D721Med (cell line): ENCODE measurements at regions not wholly inside any gene's neighbourhood (a gene's known extent, or its start where the extent isn't known, plus 50 kb on each side); places are given as distances from the start of the nearest gene placed in this dataset.

Experiments
- DNase-seq: peaks from one replicate; pipeline ENCODE4 v3.0.0; 2011; ENCODE audit warnings: low spot score; ENCODE audit not compliant: insufficient read length
- FAIRE-seq: peaks from 2 replicates; lab custom pipeline; 2011; peaks lifted over from hg19 to GRCh38; lab: Jason Lieb, UNC
- CTCF ChIP-seq: IDR thresholded peaks from 2 replicates; pipeline ENCODE4 v1.5.1; 2012; ENCODE audit warnings: mild to moderate bottlenecking, control low read depth; ENCODE audit not compliant: insufficient read depth; ENCODE audit errors: missing control alignments

- DNase-seq (no peak), FAIRE-seq (no peak)
- TF ChIP-seq CTCF, result no peak
Observed at GRCh38 chr10:43904844-43905243, 256.2 kb upstream of the ZNF32 start.

- DNase-seq (no peak), FAIRE-seq (no peak)
- no peak for TF ChIP-seq CTCF
Observed at GRCh38 chr10:43904301-43904700, 255.6 kb upstream of the ZNF32 start.

- FAIRE-seq (no peak), DNase-seq (no peak)
- no peak for TF ChIP-seq CTCF
Observed at GRCh38 chr10:43903451-43903850, 254.8 kb upstream of the ZNF32 start.

- DNase-seq, result no peak
- no peak for FAIRE-seq
- TF ChIP-seq CTCF, result no peak
Observed at GRCh38 chr10:43902842-43903241, 254.2 kb upstream of the ZNF32 start.

- FAIRE-seq (no peak), DNase-seq (no peak)
- TF ChIP-seq CTCF, result no peak
Observed at GRCh38 chr10:43901744-43902504, 253.2 kb upstream of the ZNF32 start.

- no peak for TF ChIP-seq CTCF
- no peak for FAIRE-seq
- DNase-seq, result no peak
Observed at GRCh38 chr10:43901302-43901701, 252.6 kb upstream of the ZNF32 start.

GRCh38 chr10:43900571-43900970 lies 251.9 kb upstream of the ZNF32 start:
- no peak for DNase-seq
- FAIRE-seq, result no peak
- no peak for TF ChIP-seq CTCF
